Upper lobe of left lung (tissue), 6 donors: ENCODE measurements at regions not wholly inside any gene's neighbourhood (a gene's known extent, or its start where the extent isn't known, plus 50 kb on each side); places are given as distances from the start of the nearest gene placed in this dataset.
A peak's percentile ranks its signal among the peaks of the same experiment; 100 is the strongest.

Experiments
- ATAC-seq, 2 donors: fragments of 200-7000 bp; cut with Tn5 transposase; one replicate each; pipeline ENCODE4 v1.9.1; 2022; ENCODE audit warnings: mild to moderate bottlenecking in 2 of 2, moderate library complexity in 2 of 2; ENCODE audit not compliant: low FRiP score in 2 of 2
- DNase-seq, 2 donors: peaks; one replicate each; pipeline ENCODE4 v3.0.0-alpha.2; 2019 to 2020
- H3K27ac ChIP-seq, 4 donors: fragments of 200-600 bp; sonication (generic); one replicate each; pipeline ENCODE4 v1.5.1; 2016 to 2019
- H3K27me3 ChIP-seq, 4 donors: fragments of 200-600 bp; sonication (generic); one replicate each; pipeline ENCODE4 v1.5.1; 2017 to 2019
- H3K36me3 ChIP-seq, 4 donors: fragments of 200-600 bp; sonication (generic); one replicate each; pipeline ENCODE4 v1.5.1; 2016 to 2019
- H3K4me1 ChIP-seq, 4 donors: fragments of 200-600 bp; sonication (generic); one replicate each; pipeline ENCODE4 v1.5.1; 2018 to 2019
- H3K4me3 ChIP-seq, 4 donors: fragments of 200-600 bp; sonication (generic); one replicate each; pipeline ENCODE4 v1.5.1; 2017 to 2019; ENCODE audit warnings: mild to moderate bottlenecking in 2 of 4, moderate library complexity in 1 of 4
- H3K9me3 ChIP-seq, 4 donors: fragments of 200-600 bp; sonication (generic); one replicate each; pipeline ENCODE4 v1.5.1; 2018 to 2019
- CTCF ChIP-seq, 6 experiments: fragments of 450-650 bp in 4 of 6; fragments of 200-600 bp in 2 of 6; sonication (generic) in 2 of 6; IDR thresholded peaks; one replicate each; pipeline ENCODE4 v1.5.1; 2016 to 2019; ENCODE audit warnings: antibody characterized with exemption in 6 of 6
- EP300 ChIP-seq, 4 donors: sonication (generic); formaldehyde crosslinking; IDR thresholded peaks; one replicate each; pipeline ENCODE4 v1.5.1; 2017; ENCODE audit warnings: antibody characterized with exemption in 4 of 4, control low read depth in 2 of 4
- POLR2A ChIP-seq, 4 donors: fragments of 450-650 bp; IDR thresholded peaks; one replicate each; pipeline ENCODE4 v1.5.1; 2016 to 2017; ENCODE audit warnings: antibody characterized with exemption in 4 of 4, mild to moderate bottlenecking in 2 of 4
- POLR2AphosphoS5 ChIP-seq, 2 donors: sonication (generic); formaldehyde crosslinking; IDR thresholded peaks; one replicate each; pipeline ENCODE4 v1.5.1; 2017; ENCODE audit warnings: antibody characterized with exemption in 2 of 2
- WGBS, 2 donors: methylation state at CpG; one replicate each; pipeline ENCODE4 v1.1.5; 2017 to 2018; 5-methylcytosine and 5-hydroxymethylcytosine counted together
- donor health status: DM: no; HTN: no; CAD: no; lungs with moderate emphysema.
- donor health status: DM: no; HTN: yes; CAD: no; lungs with severe emphysema.

- TF ChIP-seq POLR2A (IDR thresholded peaks at IDR 0.05) = no peak
- TF ChIP-seq CTCF (IDR thresholded peaks at IDR 0.05) = no peak
- TF ChIP-seq EP300 (IDR thresholded peaks at IDR 0.05) = no peak
- WGBS, 2 donors = 76 to 78% methylated on average over 3 of the region's 3 CpGs
- H3K4me1 ChIP-seq = peaks cover 45 to 65% (median 54%) of the 10 kb centered on the region in 4 donors
- no peaks in the 10 kb centered on the region for H3K9me3 ChIP-seq
- no peak overlapping the region for H3K4me3 ChIP-seq
- ATAC-seq (no peak), DNase-seq (no peak)
- no peaks in the 10 kb centered on the region for H3K27me3 ChIP-seq
- H3K36me3 ChIP-seq = no peaks in the 10 kb centered on the region
- peak overlapping the region; percentile 46 to 85 (median 73) for H3K27ac ChIP-seq
These were observed 198.7 kb upstream of the SGK1 start for GRCh38 chr6:134516582-134516981.

- H3K27me3 ChIP-seq = no peaks in the 10 kb centered on the region
- H3K36me3 ChIP-seq = no peaks in the 10 kb centered on the region
- WGBS, 2 donors = 70% methylated on average over 2 of the region's 2 CpGs
- peak overlapping the region in 2 of 4 donors; percentile 46 to 85 for H3K27ac ChIP-seq
- peaks cover 40 to 67% (median 51%) of the 10 kb centered on the region in 4 donors for H3K4me1 ChIP-seq
- DNase-seq (no peak), ATAC-seq (no peak)
- TF ChIP-seq POLR2AphosphoS5 (IDR thresholded peaks at IDR 0.05) = no peak
- no peak for TF ChIP-seq EP300 (IDR thresholded peaks at IDR 0.05)
- no peak for TF ChIP-seq CTCF (IDR thresholded peaks at IDR 0.05)
- TF ChIP-seq POLR2A (IDR thresholded peaks at IDR 0.05) = no peak
- no peak overlapping the region for H3K4me3 ChIP-seq
- no peaks in the 10 kb centered on the region for H3K9me3 ChIP-seq
These were observed 198.1 kb upstream of the SGK1 start for GRCh38 chr6:134515986-134516385.

GRCh38 chr6:134512981-134513391 is 195.1 kb upstream of the SGK1 start:
- no peaks in the 10 kb centered on the region for H3K36me3 ChIP-seq
- peak in 1 of 2 donors; percentile 53 for ATAC-seq

GRCh38 chr6:134511984-134512683 is 194.2 kb upstream of the SGK1 start:
- TF ChIP-seq CTCF (IDR thresholded peaks at IDR 0.05) = no peak
- no peak for TF ChIP-seq EP300 (IDR thresholded peaks at IDR 0.05)

More at GRCh38 chr6:134512981-134513391, 195.1 kb upstream of the SGK1 start:
- peak in 1 of 2 donors; percentile 47 for DNase-seq
- H3K4me1 ChIP-seq = peaks cover 18 to 43% (median 24%) of the 10 kb centered on the region in 4 donors
- 36 to 42% methylated on average over 2 of the region's 2 CpGs for WGBS, 2 donors
- no peak for TF ChIP-seq CTCF (IDR thresholded peaks at IDR 0.05)
- peak in 1 of 2 donors; percentile 46 for TF ChIP-seq POLR2AphosphoS5 (IDR thresholded peaks at IDR 0.05)
- TF ChIP-seq POLR2A (IDR thresholded peaks at IDR 0.05) = peak in 1 of 4 donors; percentile 35
- TF ChIP-seq EP300 (IDR thresholded peaks at IDR 0.05) = peak in 1 of 4 donors; percentile 36
- peak overlapping the region; percentile 3 to 70 (median 38) for H3K27ac ChIP-seq
- no peaks in the 10 kb centered on the region for H3K9me3 ChIP-seq
- H3K27me3 ChIP-seq = no peaks in the 10 kb centered on the region
- H3K4me3 ChIP-seq = no peak overlapping the region

GRCh38 chr6:134510920-134511319 is 193.0 kb upstream of the SGK1 start:
- TF ChIP-seq EP300 (IDR thresholded peaks at IDR 0.05) = no peak
- no peak for TF ChIP-seq POLR2AphosphoS5 (IDR thresholded peaks at IDR 0.05)
- TF ChIP-seq CTCF (IDR thresholded peaks at IDR 0.05) = no peak
- TF ChIP-seq POLR2A (IDR thresholded peaks at IDR 0.05) = no peak

More at GRCh38 chr6:134511984-134512683, 194.2 kb upstream of the SGK1 start:
- Histone ChIP-seq H3K27ac (peak overlapping the region; percentile 31 to 70 (median 52)), H3K36me3 (no peaks in the 10 kb centered on the region), H3K4me1 (peaks cover 9 to 34% (median 16%) of the 10 kb centered on the region in 4 donors), H3K27me3 (no peaks in the 10 kb centered on the region), H3K9me3 (no peaks in the 10 kb centered on the region), H3K4me3 (no peak overlapping the region)
- DNase-seq (no peak), ATAC-seq (no peak)
- WGBS, 2 donors = 87 to 90% methylated on average over 7 of the region's 7 CpGs

More at GRCh38 chr6:134510920-134511319, 193.0 kb upstream of the SGK1 start:
- Histone ChIP-seq H3K4me1 (peaks cover 0 to 29% (median 10%) of the 10 kb centered on the region in 4 donors), H3K9me3 (no peaks in the 10 kb centered on the region), H3K4me3 (no peak overlapping the region), H3K27me3 (no peaks in the 10 kb centered on the region), H3K36me3 (no peaks in the 10 kb centered on the region), H3K27ac (peak overlapping the region; percentile 16 to 45 (median 29))
- 51 to 55% methylated on average over 3 of the region's 3 CpGs for WGBS, 2 donors
- DNase-seq = peak in 1 of 2 donors; percentile 53
- peak in 1 of 2 donors; percentile 72 for ATAC-seq
